A549 (cell line): ENCODE measurements at regions not wholly inside any gene's neighbourhood (a gene's known extent, or its start where the extent isn't known, plus 50 kb on each side); places are given as distances from the start of the nearest gene placed in this dataset.

Experiments used
- ATAC-seq, 2 experiments: fragments of 200-7000 bp in 1 of 2; fragments of >200 bp in 1 of 2; cut with Nextera tagmentation in 1 of 2; cut with Tn5 transposase in 1 of 2; 3 replicates each; pipeline versions ENCODE4 v1.8.0 to v1.9.1; 2018 to 2020; ENCODE audit warnings: mild to moderate bottlenecking in 1 of 2, moderate library complexity in 1 of 2
- CTCF ChIA-PET: fragments of 300-600 bp; sonication (Branson Sonifier 250); formaldehyde crosslinking; extraction: SDS; loops from one replicate; lab custom pipeline; 2021; ENCODE audit warnings: antibody characterized with exemption, inconsistent platforms; lab: Yijun Ruan, JAX
- POLR2A ChIA-PET: fragments of 350-600 bp; formaldehyde crosslinking; extraction: SDS; loops from one replicate; lab custom pipeline; 2021; ENCODE audit warnings: antibody characterized with exemption, inconsistent platforms; lab: Yijun Ruan, JAX
- DNase-seq, 2 experiments: peaks; one replicate each; pipeline versions ENCODE4 v3.0.0 to v3.0.0-alpha.2; 2011 to 2016; ENCODE audit warnings: low read depth in 1 of 2, low spot score in 1 of 2
- FAIRE-seq: peaks from 2 replicates; lab custom pipeline; 2011; peaks lifted over from hg19 to GRCh38; lab: Jason Lieb, UNC
- H3K27ac ChIP-seq, 2 experiments: fragments of >200 bp; sonication (Bioruptor Twin); formaldehyde crosslinking; 3 replicates each; pipeline ENCODE4 v1.5.1; 2016 to 2017
- H3K4me1 ChIP-seq: fragments of >200 bp; sonication (Bioruptor Twin); formaldehyde crosslinking; 3 replicates; pipeline ENCODE4 v1.6.1; 2016
- H3K4me2 ChIP-seq: fragments of >200 bp; sonication (Bioruptor Twin); formaldehyde crosslinking; 3 replicates; pipeline ENCODE4 v1.6.1; 2016
- H3K4me3 ChIP-seq: fragments of >200 bp; sonication (Bioruptor Twin); formaldehyde crosslinking; 3 replicates; pipeline ENCODE4 v1.5.1; 2016
- H3K9me3 ChIP-seq: fragments of >200 bp; sonication (Bioruptor Twin); formaldehyde crosslinking; 3 replicates; pipeline ENCODE4 v1.6.1; 2016
- BCL3 ChIP-seq: fragments of >200 bp; sonication (Bioruptor Twin); formaldehyde crosslinking; IDR thresholded peaks from 3 replicates; pipeline ENCODE4 v1.6.1; 2016
- CBX8 ChIP-seq: fragments of 200-600 bp; sonication (generic); IDR thresholded peaks from 2 replicates; pipeline ENCODE4 v1.6.1; 2016
- CEBPB ChIP-seq, 2 experiments: fragments of >200 bp in 1 of 2; sonication (Bioruptor Twin) in 1 of 2; formaldehyde crosslinking in 1 of 2; IDR thresholded peaks; 2 replicates each; pipeline ENCODE4 v1.6.1; 2012 to 2016
- CHD2 ChIP-seq: fragments of 150-350 bp; IDR thresholded peaks from 2 replicates; pipeline ENCODE4 v1.6.1; 2014; ENCODE audit warnings: low read length; ENCODE audit not compliant: partially characterized antibody
- EP300 ChIP-seq, 2 experiments: fragments of >200 bp; sonication (Bioruptor Twin); formaldehyde crosslinking; IDR thresholded peaks; 2 replicates in 1 of 2; 3 replicates in 1 of 2; pipeline ENCODE4 v1.6.1; 2016 to 2017
- ESRRA ChIP-seq: fragments of 150-350 bp; IDR thresholded peaks from 2 replicates; pipeline ENCODE4 v1.6.1; 2014; ENCODE audit warnings: mild to moderate bottlenecking, low read length, borderline replicate concordance
- FOSB ChIP-seq: fragments of 250-450 bp; sonication (Bioruptor Pico); IDR thresholded peaks from 2 replicates; pipeline ENCODE4 v1.5.0; 2020; ENCODE audit warnings: mild to moderate bottlenecking, moderate library complexity
- FOSL2 ChIP-seq, 2 experiments: fragments of 450-650 bp in 1 of 2; fragments of >200 bp in 1 of 2; sonication (Bioruptor Twin) in 1 of 2; formaldehyde crosslinking; IDR thresholded peaks; 2 replicates each; pipeline versions ENCODE4 v1.5.0 to v1.6.1; 2016 to 2020; ENCODE audit warnings: mild to moderate bottlenecking in 1 of 2, moderate library complexity in 1 of 2
- GATA3 ChIP-seq: IDR thresholded peaks from 2 replicates; pipeline ENCODE4 v1.6.1; 2012; ENCODE audit warnings: borderline replicate concordance
- HOXA7 ChIP-seq: fragments of 250-450 bp; sonication (Bioruptor Pico); IDR thresholded peaks from 2 replicates; pipeline ENCODE4 v1.5.0; 2020; ENCODE audit warnings: mild to moderate bottlenecking, moderate library complexity
- JUN ChIP-seq, 2 experiments: fragments of >200 bp; sonication (Bioruptor Twin); formaldehyde crosslinking; IDR thresholded peaks; 2 replicates in 1 of 2; 3 replicates in 1 of 2; pipeline ENCODE4 v1.6.1; 2016 to 2017
- JUNB ChIP-seq: fragments of >200 bp; sonication (Bioruptor Twin); formaldehyde crosslinking; IDR thresholded peaks from 2 replicates; pipeline ENCODE4 v1.6.1; 2016
- MAX ChIP-seq: IDR thresholded peaks from 2 replicates; pipeline ENCODE4 v1.6.1; 2012
- RAD21 ChIP-seq, 2 experiments: fragments of >200 bp in 1 of 2; sonication (Bioruptor Twin) in 1 of 2; formaldehyde crosslinking in 1 of 2; IDR thresholded peaks in 1 of 2; conservative IDR thresholded peaks in 1 of 2; 2 replicates in 1 of 2; 3 replicates in 1 of 2; pipeline ENCODE4 v1.6.1; 2012 to 2018; ENCODE audit warnings: inconsistent platforms in 1 of 2
- SMC3 ChIP-seq: fragments of >200 bp; sonication (Bioruptor Twin); formaldehyde crosslinking; IDR thresholded peaks from 3 replicates; pipeline ENCODE4 v1.6.1; 2018; ENCODE audit warnings: inconsistent platforms
- WGBS: methylation state at CpG from one replicate; pipeline ENCODE4 v1.1.6; 2017; ENCODE audit errors: missing lambda C conversion rate; 5-methylcytosine and 5-hydroxymethylcytosine counted together
- TF ChIP-seq, protein P1 (sequence below): IDR thresholded peaks from 2 replicates; pipeline ENCODE4 v1.6.1; 2012; ENCODE audit warnings: low read depth, borderline replicate concordance

DNA sequence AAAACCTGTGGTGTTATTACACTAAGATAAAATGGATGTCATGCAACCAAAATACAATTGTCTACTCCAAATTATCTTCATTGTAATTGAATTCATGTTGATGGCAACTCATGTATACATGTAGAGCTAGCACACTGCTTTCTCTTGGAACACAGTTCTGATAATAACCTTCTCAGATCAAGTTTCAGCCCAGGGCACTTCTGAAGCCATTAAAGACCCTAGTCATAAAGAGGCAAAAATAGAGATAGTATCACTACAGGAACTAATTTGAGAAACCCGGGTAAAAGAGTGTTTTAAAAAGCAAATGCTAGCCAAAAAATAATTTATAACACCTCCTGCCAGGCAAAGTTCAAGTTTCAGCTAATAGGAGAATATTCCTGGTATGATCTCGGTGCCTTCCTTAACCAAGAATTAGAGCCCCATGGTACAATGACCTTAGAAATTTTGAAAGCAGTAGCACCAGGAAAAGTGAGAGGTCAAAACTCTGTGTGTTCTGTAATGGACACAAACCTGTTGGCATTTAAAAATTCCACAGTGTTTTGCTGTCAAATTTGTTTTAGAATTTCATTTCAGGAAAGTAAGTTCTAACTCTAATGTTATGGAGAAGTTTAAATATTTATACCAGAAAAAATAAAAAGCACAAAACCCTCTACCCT lies 105.0 kb upstream of the FRMD6 start:
- Histone ChIP-seq H3K4me1 (peaks cover 36% of the 10 kb centered on the region), H3K27ac (peak overlapping the region; percentile 71 to 81), H3K4me3 (no peak overlapping the region), H3K4me2 (peak overlapping the region; percentile 72), H3K9me3 (no peaks in the 10 kb centered on the region)
- TF ChIP-seq FOSB (CRISPR knock-in tag): no peak
- no peak for TF ChIP-seq HOXA7 (CRISPR knock-in tag)
- ATAC-seq: peak; percentile 31 to 37; a peak in 3 of 6 replicates
- no peak for FAIRE-seq
- whole genome bisulfite sequencing: 8% methylated on average over 2 of the region's 2 CpGs
- POLR2A ChIA-PET: interaction anchor here (0.6 to 0.9 kb wide), 2 partner anchors 106 to 144 kb away, joined by 3 to 5 read pairs; no protein-coding TSS in a partner anchor
- CTCF ChIA-PET: interaction anchor here (0.6 to 1.4 kb wide), 5 partner anchors 100 to 234 kb away, joined by 3 to 6 read pairs (median 3); no protein-coding TSS in a partner anchor
- no peak for DNase-seq

- no peaks in the 10 kb centered on the region for H3K9me3 ChIP-seq
- POLR2A ChIA-PET: interaction anchor here (0.6 to 0.9 kb wide), 2 partner anchors 106 to 145 kb away, joined by 3 to 5 read pairs; no protein-coding TSS in a partner anchor
- H3K4me2 ChIP-seq: peak overlapping the region; percentile 72
- H3K27ac ChIP-seq: peak overlapping the region; percentile 71 to 81
- WGBS: under 1% methylated on average over 3 of the region's 3 CpGs
- no peak overlapping the region for H3K4me3 ChIP-seq
- peak; percentile 55 to 90 for DNase-seq
- TF ChIP-seq JUNB: peak; percentile 94
- no peak for TF ChIP-seq CHD2
- no peak for TF ChIP-seq ESRRA
- peak in 1 of 2 experiments; percentile 72; a peak in 1 of 4 replicates for TF ChIP-seq CEBPB (IDR thresholded peaks at IDR 0.05)
- TF ChIP-seq CBX8: no peak
- TF ChIP-seq SMC3: peak; percentile 47; the same call in 2 of the 3 replicates
- peak in 1 of 2 experiments; percentile 63; a peak in 2 of 5 replicates for TF ChIP-seq EP300 (IDR thresholded peaks at IDR 0.05)
- peak; percentile 94 for TF ChIP-seq FOSL2 (IDR thresholded peaks at IDR 0.05)
- peak; percentile 97 for TF ChIP-seq FOSL2 (CRISPR knock-in tag; IDR thresholded peaks at IDR 0.05)
- peak; percentile 36 to 49; a peak in 1 of 5 replicates for TF ChIP-seq JUN (IDR thresholded peaks at IDR 0.05)
- TF ChIP-seq GATA3: peak; percentile 74; the same call in 1 of the 2 replicates
- TF ChIP-seq MAX: peak; percentile 75
- peak in 1 of 2 experiments; percentile 51; a peak in 3 of 5 replicates for TF ChIP-seq RAD21 (conservative IDR thresholded peaks at IDR 0.05 in 1 of 2, IDR thresholded peaks at IDR 0.05 in 1 of 2)
- peak; percentile 98 for FAIRE-seq
- peaks cover 39% of the 10 kb centered on the region for H3K4me1 ChIP-seq
- CTCF ChIA-PET: interaction anchor here (0.6 to 2.0 kb wide), 6 partner anchors 17 to 234 kb away, joined by 3 to 6 read pairs (median 4); no protein-coding TSS in a partner anchor
- peak; percentile 98 to 99 for ATAC-seq
These were observed 104.5 kb upstream of the FRMD6 start for GRCh38 chr14:51547260-51547659.

DNA sequence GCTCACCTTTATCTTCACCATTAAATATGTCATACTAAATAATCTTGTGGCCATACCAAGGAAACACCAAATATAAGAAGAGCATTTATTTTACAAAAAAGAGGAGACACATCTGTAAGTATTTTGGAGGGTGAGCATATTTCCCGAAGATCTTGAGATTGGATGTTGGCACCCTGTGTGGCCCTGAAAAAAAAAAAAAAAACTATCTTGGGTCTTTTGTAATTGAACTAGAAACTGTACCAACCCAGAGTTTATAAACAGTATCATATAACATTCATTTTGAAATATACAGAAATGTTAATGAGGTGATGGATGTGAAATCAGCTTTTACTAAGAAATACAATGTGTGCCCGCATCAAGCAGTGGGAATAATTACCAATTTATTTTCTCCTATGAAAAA lies 104.0 kb upstream of the FRMD6 start:
- Histone ChIP-seq H3K4me1 (peaks cover 44% of the 10 kb centered on the region), H3K9me3 (no peaks in the 10 kb centered on the region), H3K4me3 (no peak overlapping the region), H3K4me2 (peak overlapping the region; percentile 72), H3K27ac (peak overlapping the region; percentile 71 to 75)
- WGBS: 29% methylated on average over 2 of the region's 2 CpGs
- ChIA-PET CTCF (interaction anchor here (0.6 to 3.2 kb wide), 6 partner anchors 16 to 228 kb away, joined by 3 to 12 read pairs (median 3); partner anchors contain the start of gene FRMD6), POLR2A (interaction anchor here (0.6 to 0.9 kb wide), 2 partner anchors 105 to 145 kb away, joined by 3 to 5 read pairs; no protein-coding TSS in a partner anchor)
- ATAC-seq (no peak), DNase-seq (no peak), FAIRE-seq (no peak)
- TF ChIP-seq BCL3: no peak
- TF ChIP-seq, protein P1, sequence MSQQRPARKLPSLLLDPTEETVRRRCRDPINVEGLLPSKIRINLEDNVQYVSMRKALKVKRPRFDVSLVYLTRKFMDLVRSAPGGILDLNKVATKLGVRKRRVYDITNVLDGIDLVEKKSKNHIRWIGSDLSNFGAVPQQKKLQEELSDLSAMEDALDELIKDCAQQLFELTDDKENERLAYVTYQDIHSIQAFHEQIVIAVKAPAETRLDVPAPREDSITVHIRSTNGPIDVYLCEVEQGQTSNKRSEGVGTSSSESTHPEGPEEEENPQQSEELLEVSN: 0 out of 2 replicates have a peak, but pooled peaks have one; percentile 23
